HG03521 (cell line): ENCODE measurements at regions not wholly inside any gene's neighbourhood (a gene's known extent, or its start where the extent isn't known, plus 50 kb on each side); places are given as distances from the start of the nearest gene placed in this dataset.
"Not testable (repeated sequence)": the region's sequence is repeated elsewhere in the genome, so short reads cannot be mapped to it uniquely, and the experiment has no call there.

Source experiments
- ATAC-seq: cut with Tn5 transposase; IDR thresholded peaks from one replicate; pipeline ENCODE4 v1.9.1; 2021; ENCODE audit warnings: mild to moderate bottlenecking, moderate library complexity; ENCODE audit not compliant: unreplicated experiment

- ATAC-seq, result no peak
Measured at GRCh38 chr2:20499387-20499786, 52.5 kb downstream of the RHOB start.

GRCh38 chr2:20501974-20502373 lies 55.1 kb downstream of the RHOB start:
- ATAC-seq, result no peak

GRCh38 chr2:20502496-20502895 lies 55.6 kb downstream of the RHOB start:
- not testable (repeated sequence) for ATAC-seq

- ATAC-seq, result no peak
Measured at GRCh38 chr2:20504174-20504573, 57.3 kb downstream of the RHOB start.

GRCh38 chr2:20506201-20506685 lies 59.4 kb downstream of the RHOB start:
- ATAC-seq, result no peak

- ATAC-seq, result peak; percentile 97
Measured at GRCh38 chr2:20507166-20507692, 60.4 kb downstream of the RHOB start.

GRCh38 chr2:20507711-20508110 lies 60.8 kb downstream of the RHOB start:
- no peak for ATAC-seq

- no peak for ATAC-seq
Measured at GRCh38 chr2:20509301-20509769, 62.5 kb downstream of the RHOB start.

- peak; percentile 31 for ATAC-seq
Measured at GRCh38 chr2:20509770-20510490, 63.1 kb downstream of the RHOB start.

GRCh38 chr2:20511130-20511529 lies 64.3 kb downstream of the RHOB start:
- no peak for ATAC-seq

- no peak for ATAC-seq
Measured at GRCh38 chr2:20512061-20512605, 65.3 kb downstream of the RHOB start.

GRCh38 chr2:20513946-20514345 lies 67.1 kb downstream of the RHOB start:
- no peak for ATAC-seq

- ATAC-seq, result no peak
Measured at GRCh38 chr2:20514596-20515269, 67.9 kb downstream of the RHOB start.

- ATAC-seq, result no peak
Measured at GRCh38 chr2:20515290-20516220, 68.7 kb downstream of the RHOB start.

- ATAC-seq, result no peak
Measured at GRCh38 chr2:20516291-20516645, 69.4 kb downstream of the RHOB start.

- peak; percentile 80 for ATAC-seq
Measured at GRCh38 chr2:20516646-20517341, 69.9 kb downstream of the RHOB start.

- ATAC-seq, result no peak
Measured at GRCh38 chr2:20519309-20519708, 72.4 kb downstream of the RHOB start.

GRCh38 chr2:20520128-20520527 lies 73.3 kb downstream of the RHOB start:
- ATAC-seq, result no peak

GRCh38 chr2:20521193-20521592 lies 74.3 kb downstream of the RHOB start:
- no peak for ATAC-seq

- no peak for ATAC-seq
Measured at GRCh38 chr2:20521682-20522189, 74.9 kb downstream of the RHOB start.
